Neuronal stem cell (in vitro differentiated cells): ENCODE measurements at regions not wholly inside any gene's neighbourhood (a gene's known extent, or its start where the extent isn't known, plus 50 kb on each side); places are given as distances from the start of the nearest gene placed in this dataset.

Source experiments
- DNase-seq: peaks from one replicate; pipeline ENCODE4 v3.0.0-alpha.2; 2013; ENCODE audit warnings: low spot score
- H2AFZ ChIP-seq: one replicate; pipeline ENCODE4 v1.6.1; 2013; ENCODE audit warnings: mild to moderate bottlenecking, low read length, inconsistent platforms
- H2AK5ac ChIP-seq: 2 replicates; pipeline ENCODE4 v1.6.1; 2013; ENCODE audit warnings: low read depth, mild to moderate bottlenecking, inconsistent platforms, low read length, moderate library complexity, mixed read lengths
- H2BK120ac ChIP-seq: 2 replicates; pipeline ENCODE4 v1.6.1; 2013; ENCODE audit warnings: low read depth, mild to moderate bottlenecking, inconsistent platforms, low read length, moderate library complexity, mixed read lengths
- H2BK12ac ChIP-seq: one replicate; pipeline ENCODE4 v1.6.1; 2013; ENCODE audit warnings: low read length, inconsistent platforms
- H2BK15ac ChIP-seq: 2 replicates; pipeline ENCODE4 v1.6.1; 2013; ENCODE audit warnings: mild to moderate bottlenecking, low read length, inconsistent platforms, mixed read lengths
- H2BK5ac ChIP-seq: one replicate; pipeline ENCODE4 v1.6.1; 2013; ENCODE audit warnings: inconsistent platforms, mild to moderate bottlenecking, low read length, moderate library complexity
- H3K14ac ChIP-seq: one replicate; pipeline ENCODE4 v1.6.1; 2013; ENCODE audit warnings: low read length, inconsistent platforms
- H3K18ac ChIP-seq: 2 replicates; pipeline ENCODE4 v1.6.1; 2013; ENCODE audit warnings: low read length, inconsistent platforms
- H3K23ac ChIP-seq: 2 replicates; pipeline ENCODE4 v1.6.1; 2013; ENCODE audit warnings: low read depth, mild to moderate bottlenecking, mixed read lengths, low read length, inconsistent platforms; ENCODE audit not compliant: poor library complexity
- H3K27ac ChIP-seq: replicated peaks from 3 replicates; pipeline ENCODE4 v1.5.1; 2013; ENCODE audit warnings: low read length, inconsistent platforms
- H3K27me3 ChIP-seq, 3 experiments: 2 replicates each; pipeline ENCODE4 v1.6.1; 2013; ENCODE audit warnings: low read length in 3 of 3, mild to moderate bottlenecking in 2 of 3, inconsistent platforms in 1 of 3, low read depth in 1 of 3, mixed read lengths in 1 of 3, moderate library complexity in 1 of 3; ENCODE audit not compliant: control insufficient read depth in 3 of 3, insufficient read depth in 3 of 3
- H3K36me3 ChIP-seq, 2 donors: replicated peaks in 1 of 2; 2 replicates each; pipeline ENCODE4 v1.6.1; 2013; ENCODE audit warnings: low read length in 2 of 2; ENCODE audit not compliant: control insufficient read depth in 2 of 2, insufficient read depth in 2 of 2
- H3K4ac ChIP-seq: 2 replicates; pipeline ENCODE4 v1.6.1; 2013; ENCODE audit warnings: inconsistent platforms, mild to moderate bottlenecking, low read length, moderate library complexity
- H3K4me1 ChIP-seq, 2 donors: 1 replicate in 1 of 2; 2 replicates in 1 of 2; pipeline ENCODE4 v1.6.1; 2013; ENCODE audit warnings: low read length in 2 of 2, low read depth in 1 of 2; ENCODE audit not compliant: control insufficient read depth in 2 of 2, insufficient read depth in 1 of 2
- H3K4me2 ChIP-seq: one replicate; pipeline ENCODE4 v1.6.1; 2013; ENCODE audit warnings: mild to moderate bottlenecking, low read length, inconsistent platforms; ENCODE audit not compliant: insufficient read depth, poor library complexity, severe bottlenecking
- H3K4me3 ChIP-seq, 2 donors: 2 replicates each; pipeline ENCODE4 v1.5.1; 2013; ENCODE audit warnings: low read length in 2 of 2, mild to moderate bottlenecking in 2 of 2, inconsistent platforms in 1 of 2, moderate library complexity in 1 of 2
- H3K79me1 ChIP-seq: one replicate; pipeline ENCODE4 v1.6.1; 2013; ENCODE audit warnings: low read depth, mild to moderate bottlenecking, inconsistent platforms, low read length, moderate library complexity
- H3K9ac ChIP-seq: one replicate; pipeline ENCODE4 v1.6.1; 2013; ENCODE audit warnings: mild to moderate bottlenecking, low read depth, low read length, inconsistent platforms; ENCODE audit not compliant: poor library complexity
- H3K9me3 ChIP-seq, 2 donors: replicated peaks in 1 of 2; 2 replicates each; pipeline versions ENCODE3 to v1.6.1; 2013; ENCODE audit warnings: low read length in 2 of 2, mild to moderate bottlenecking in 2 of 2, inconsistent platforms in 1 of 2, low read depth in 1 of 2, mixed read lengths in 1 of 2, moderate library complexity in 1 of 2; ENCODE audit not compliant: control insufficient read depth in 2 of 2, insufficient read depth in 1 of 2
- H4K8ac ChIP-seq: one replicate; pipeline ENCODE4 v1.6.1; 2013; ENCODE audit warnings: low read depth, mild to moderate bottlenecking, inconsistent platforms, low read length, moderate library complexity
- H4K91ac ChIP-seq: one replicate; pipeline ENCODE4 v1.6.1; 2013; ENCODE audit warnings: low read length, low read depth, mild to moderate bottlenecking, inconsistent platforms; ENCODE audit not compliant: poor library complexity
- WGBS, 2 donors: extraction: QIAGEN DNeasy Blood & Tissue Kit; methylation state at CpG; one replicate each; pipeline ENCODE4 v1.1.7; 2013; ENCODE audit warnings: missing lambda C conversion rate in 2 of 2, mixed read lengths in 1 of 2; ENCODE audit not compliant: insufficient read length in 2 of 2, insufficient replicate concordance in 1 of 2; ENCODE audit errors: extremely low coverage in 2 of 2; 5-methylcytosine and 5-hydroxymethylcytosine counted together

DNA sequence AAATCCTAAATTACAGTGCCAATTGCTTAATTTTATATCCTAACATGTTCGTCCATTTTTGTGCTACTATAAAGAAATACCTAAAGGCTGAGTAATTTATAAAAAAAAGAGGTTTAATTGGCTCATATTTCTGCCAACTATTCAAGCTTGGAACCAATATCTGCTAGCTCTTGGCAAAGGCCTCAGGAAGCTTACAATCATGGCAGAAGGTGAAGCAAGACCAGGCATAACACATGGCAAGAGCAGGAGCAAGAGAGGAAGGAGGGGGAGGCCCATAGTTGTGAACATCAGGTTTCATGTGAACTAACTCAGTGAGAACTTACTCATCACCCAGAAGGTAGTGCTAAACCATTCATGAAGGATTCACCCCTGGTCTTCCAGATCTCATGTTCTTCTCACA, 494.3 kb downstream of the CCER1 start:
- DNase-seq = no peak
- no peaks in the 10 kb centered on the region for H3K79me1 ChIP-seq
- no peak overlapping the region for H3K9ac ChIP-seq
- H3K4ac ChIP-seq = no peak overlapping the region
- H2BK12ac ChIP-seq = no peak overlapping the region
- no peak overlapping the region for H2BK5ac ChIP-seq
- H2AFZ ChIP-seq = no peak overlapping the region
- no peaks in the 10 kb centered on the region for H3K27me3 ChIP-seq
- no peak overlapping the region for H3K18ac ChIP-seq
- H3K9me3 ChIP-seq = no peaks in the 10 kb centered on the region
- no peak overlapping the region for H3K23ac ChIP-seq
- no peaks in the 10 kb centered on the region for H3K36me3 ChIP-seq
- H2BK15ac ChIP-seq = no peak overlapping the region
- H2AK5ac ChIP-seq = no peak overlapping the region
- H3K4me3 ChIP-seq = no peak overlapping the region
- H4K91ac ChIP-seq = no peak overlapping the region
- no peaks in the 10 kb centered on the region for H3K4me1 ChIP-seq
- no CpG with 5 or more reads among the region's 1 CpG for WGBS, 2 donors
- no peak overlapping the region for H3K4me2 ChIP-seq
- no peak overlapping the region for H3K14ac ChIP-seq
- no peak overlapping the region for H2BK120ac ChIP-seq
- H4K8ac ChIP-seq = no peak overlapping the region
- no peak overlapping the region for H3K27ac ChIP-seq

DNA sequence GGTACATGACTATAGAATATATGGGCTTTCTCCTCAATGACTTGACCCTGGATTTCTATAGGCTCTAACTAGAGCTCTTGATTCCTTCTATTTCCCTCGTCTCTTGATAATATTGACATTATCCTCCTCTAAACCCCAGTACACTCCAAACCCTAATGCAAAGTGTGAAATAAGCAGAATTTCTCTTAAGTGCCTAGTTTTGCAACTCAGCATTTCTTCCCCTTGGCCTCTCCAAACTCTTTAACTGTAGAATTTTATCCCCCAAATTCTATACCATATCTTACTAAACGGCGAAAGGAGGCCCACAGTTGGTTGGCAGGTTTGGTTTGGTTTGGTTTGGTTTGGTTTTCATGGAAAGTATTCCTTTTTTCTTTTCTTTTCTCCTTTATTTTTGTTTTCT, 498.7 kb downstream of the CCER1 start:
- H3K9ac ChIP-seq = no peak overlapping the region
- DNase-seq = no peak
- H3K4me2 ChIP-seq = no peak overlapping the region
- no peaks in the 10 kb centered on the region for H3K79me1 ChIP-seq
- H3K18ac ChIP-seq = no peak overlapping the region
- no peak overlapping the region for H2BK5ac ChIP-seq
- no peaks in the 10 kb centered on the region for H3K27me3 ChIP-seq
- H3K27ac ChIP-seq = no peak overlapping the region
- no peak overlapping the region for H3K4ac ChIP-seq
- no peak overlapping the region for H3K23ac ChIP-seq
- no peak overlapping the region for H3K14ac ChIP-seq
- H2BK12ac ChIP-seq = no peak overlapping the region
- no peaks in the 10 kb centered on the region for H3K9me3 ChIP-seq
- H3K4me1 ChIP-seq = no peaks in the 10 kb centered on the region
- no peak overlapping the region for H3K4me3 ChIP-seq
- no peaks in the 10 kb centered on the region for H3K36me3 ChIP-seq
- no CpG with 5 or more reads among the region's 3 CpGs for WGBS, 2 donors
- no peak overlapping the region for H4K91ac ChIP-seq
- no peak overlapping the region for H2AK5ac ChIP-seq
- H2BK15ac ChIP-seq = no peak overlapping the region
- H2BK120ac ChIP-seq = no peak overlapping the region
- H4K8ac ChIP-seq = no peak overlapping the region
- no peak overlapping the region for H2AFZ ChIP-seq

DNA sequence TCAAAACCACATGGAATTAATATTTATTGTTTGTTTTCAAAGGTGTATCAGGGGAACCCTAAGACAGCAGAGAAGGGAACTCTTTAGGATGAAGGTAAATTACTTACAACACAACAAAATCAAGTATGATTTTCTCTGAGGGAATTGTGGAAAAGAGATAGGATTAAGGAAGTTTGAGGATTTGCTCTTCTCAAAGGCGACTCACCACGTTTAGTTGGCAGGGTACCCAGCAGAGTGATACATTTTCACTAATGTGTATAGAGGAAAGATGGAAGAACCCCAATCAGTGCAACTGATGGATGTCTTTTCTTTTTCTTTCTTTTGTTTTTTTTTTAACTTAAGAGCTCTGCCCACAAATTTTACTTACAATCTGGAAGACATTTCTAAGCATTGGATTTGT, 499.2 kb downstream of the CCER1 start:
- no peak overlapping the region for H2BK12ac ChIP-seq
- H3K27ac ChIP-seq = no peak overlapping the region
- H3K9me3 ChIP-seq = no peaks in the 10 kb centered on the region
- no peak overlapping the region for H3K23ac ChIP-seq
- H3K4ac ChIP-seq = no peak overlapping the region
- DNase-seq = no peak
- no peak overlapping the region for H3K18ac ChIP-seq
- no peaks in the 10 kb centered on the region for H3K79me1 ChIP-seq
- no peak overlapping the region for H3K4me3 ChIP-seq
- no peak overlapping the region for H2BK15ac ChIP-seq
- no peak overlapping the region for H2BK5ac ChIP-seq
- no peak overlapping the region for H2AFZ ChIP-seq
- H3K27me3 ChIP-seq = no peaks in the 10 kb centered on the region
- no peak overlapping the region for H3K9ac ChIP-seq
- no peaks in the 10 kb centered on the region for H3K4me1 ChIP-seq
- H3K36me3 ChIP-seq = no peaks in the 10 kb centered on the region
- H2AK5ac ChIP-seq = no peak overlapping the region
- no CpG with 5 or more reads among the region's 2 CpGs for WGBS, 2 donors
- no peak overlapping the region for H4K8ac ChIP-seq
- no peak overlapping the region for H2BK120ac ChIP-seq
- H3K14ac ChIP-seq = no peak overlapping the region
- H3K4me2 ChIP-seq = no peak overlapping the region
- H4K91ac ChIP-seq = no peak overlapping the region

DNA sequence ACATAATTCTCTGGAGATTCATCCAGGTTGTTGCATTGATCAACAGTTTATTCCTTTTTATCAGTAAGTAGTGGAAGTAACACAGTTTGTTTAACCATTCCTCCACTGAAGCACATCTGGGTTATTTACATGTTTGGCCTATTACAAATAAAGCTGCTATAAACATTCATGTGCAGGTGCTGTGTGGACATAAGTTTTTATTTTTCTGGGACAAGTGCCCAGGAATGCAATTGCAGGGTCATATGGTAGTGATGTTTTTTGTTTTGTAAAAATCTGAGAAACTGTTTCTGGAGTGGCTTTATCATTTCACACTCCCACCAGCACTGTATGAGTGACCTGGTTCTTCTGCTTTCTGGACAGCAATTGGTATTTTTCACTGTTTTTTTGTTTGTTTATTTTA, 505.4 kb downstream of the CCER1 start:
- DNase-seq = no peak
- Histone ChIP-seq H3K4me2 (no peak overlapping the region), H3K9ac (no peak overlapping the region), H2BK120ac (no peak overlapping the region), H3K14ac (no peak overlapping the region), H2AFZ (no peak overlapping the region), H2BK15ac (no peak overlapping the region), H2BK12ac (no peak overlapping the region), H2AK5ac (no peak overlapping the region), H3K27me3 (no peaks in the 10 kb centered on the region), H3K4me3 (no peak overlapping the region), H3K4ac (no peak overlapping the region), H3K18ac (no peak overlapping the region), H3K36me3 (no peaks in the 10 kb centered on the region), H2BK5ac (no peak overlapping the region), H4K91ac (no peak overlapping the region), H3K27ac (no peak overlapping the region), H3K9me3 (no peaks in the 10 kb centered on the region), H3K23ac (no peak overlapping the region), H3K4me1 (no peaks in the 10 kb centered on the region), H4K8ac (no peak overlapping the region), H3K79me1 (no peaks in the 10 kb centered on the region)
